Posterior cingulate gyrus (tissue), 11 donors: ENCODE measurements at regions not wholly inside any gene's neighbourhood (a gene's known extent, or its start where the extent isn't known, plus 50 kb on each side); places are given as distances from the start of the nearest gene placed in this dataset.
A peak's percentile ranks its signal among the peaks of the same experiment; 100 is the strongest.
"Not testable (repeated sequence)": the region's sequence is repeated elsewhere in the genome, so short reads cannot be mapped to it uniquely, and the experiment has no call there.

Source experiments
- DNase-seq, 10 donors: peaks; one replicate each; pipeline versions ENCODE4 v3.0.0 to v3.0.0-alpha.2; 2020 to 2021; ENCODE audit warnings: mixed read lengths in 3 of 10
- intact Hi-C: fragments of 100-400 bp; cut with DNase I; formaldehyde crosslinking; loops from one replicate; pipeline ENCODE4 v1.15.1; 2023

GRCh38 chr18:34942276-34942675 is 98.9 kb upstream of the MAPRE2 start:
- intact Hi-C loops: no loop called here
- DNase-seq: no peak

- DNase-seq: no peak
- intact Hi-C loops: no loop called here
Measured at GRCh38 chr18:34942975-34943374, 98.2 kb upstream of the MAPRE2 start.

GRCh38 chr18:34943587-34943986 is 97.6 kb upstream of the MAPRE2 start:
- no peak for DNase-seq
- intact Hi-C loops: no loop called here

GRCh38 chr18:34947711-34948125 is 93.5 kb upstream of the MAPRE2 start:
- intact Hi-C loops: no loop called here
- no peak for DNase-seq

- no peak for DNase-seq
- intact Hi-C loops: no loop called here
Measured at GRCh38 chr18:34951625-34952379, 89.4 kb upstream of the MAPRE2 start.

GRCh38 chr18:34953212-34953611 is 88.0 kb upstream of the MAPRE2 start:
- intact Hi-C loops: no loop called here
- DNase-seq: no peak

- DNase-seq, intact Hi-C loops: not testable (repeated sequence)
Measured at GRCh38 chr18:34955494-34955893, 85.7 kb upstream of the MAPRE2 start.

- no peak for DNase-seq
- intact Hi-C loops: no loop called here
Measured at GRCh38 chr18:34956663-34957062, 84.5 kb upstream of the MAPRE2 start.

GRCh38 chr18:34957119-34957863 is 83.9 kb upstream of the MAPRE2 start:
- intact Hi-C loops: no loop called here
- no peak for DNase-seq

GRCh38 chr18:34957864-34958259 is 83.4 kb upstream of the MAPRE2 start:
- intact Hi-C loops: no loop called here
- no peak for DNase-seq

GRCh38 chr18:34959211-34959829 is 81.9 kb upstream of the MAPRE2 start:
- intact Hi-C loops: no loop called here
- no peak for DNase-seq

GRCh38 chr18:34959989-34960388 is 81.2 kb upstream of the MAPRE2 start:
- intact Hi-C loops: no loop called here
- DNase-seq: no peak

- intact Hi-C loops: no loop called here
Measured at GRCh38 chr18:34965108-34965507, 76.1 kb upstream of the MAPRE2 start.

GRCh38 chr18:34965566-34965965 is 75.6 kb upstream of the MAPRE2 start:
- no peak for DNase-seq
- intact Hi-C loops: no loop called here

More at GRCh38 chr18:34965108-34965507, 76.1 kb upstream of the MAPRE2 start:
- DNase-seq: no peak

GRCh38 chr18:34970106-34970505 is 71.1 kb upstream of the MAPRE2 start:
- DNase-seq: no peak
- intact Hi-C loops: loop anchor here (10.0 kb wide), 1 partner anchor 85 kb away; no protein-coding TSS in a partner anchor

GRCh38 chr18:34971313-34971712 is 69.9 kb upstream of the MAPRE2 start:
- DNase-seq: no peak
- intact Hi-C loops: loop anchor here (10.0 kb wide), 1 partner anchor 87 kb away; no protein-coding TSS in a partner anchor

- no peak for DNase-seq
- intact Hi-C loops: loop anchor here (10.0 kb wide), 1 partner anchor 88 kb away; no protein-coding TSS in a partner anchor
Measured at GRCh38 chr18:34972765-34973414, 68.3 kb upstream of the MAPRE2 start.

GRCh38 chr18:34976123-34976522 is 65.1 kb upstream of the MAPRE2 start:
- peak in 6 of 10 donors; percentile 11 to 86 (median 46) for DNase-seq
- intact Hi-C loops: loop anchor here (5.0 to 10.0 kb wide), 2 partner anchors 64 to 91 kb away; no protein-coding TSS in a partner anchor

- DNase-seq: no peak
- intact Hi-C loops: loop anchor here (5.0 to 10.0 kb wide), 2 partner anchors 64 to 92 kb away; no protein-coding TSS in a partner anchor
Measured at GRCh38 chr18:34976534-34976898, 64.7 kb upstream of the MAPRE2 start.
